HG03095 (cell line): ENCODE measurements at regions not wholly inside any gene's neighbourhood (a gene's known extent, or its start where the extent isn't known, plus 50 kb on each side); places are given as distances from the start of the nearest gene placed in this dataset.
"Not testable (repeated sequence)": the region's sequence is repeated elsewhere in the genome, so short reads cannot be mapped to it uniquely, and the experiment has no call there.

Source experiments
- ATAC-seq: cut with Tn5 transposase; IDR thresholded peaks from one replicate; pipeline ENCODE4 v1.9.1; 2021; ENCODE audit warnings: moderate library complexity; ENCODE audit not compliant: unreplicated experiment

- ATAC-seq, result no peak
Observed at GRCh38 chr5:56405116-56405908, 172.2 kb upstream of the ANKRD55 start.

GRCh38 chr5:56402266-56403220 lies 169.4 kb upstream of the ANKRD55 start:
- ATAC-seq, result no peak

GRCh38 chr5:56397796-56398195 lies 164.7 kb upstream of the ANKRD55 start:
- ATAC-seq, result not testable (repeated sequence)

DNA sequence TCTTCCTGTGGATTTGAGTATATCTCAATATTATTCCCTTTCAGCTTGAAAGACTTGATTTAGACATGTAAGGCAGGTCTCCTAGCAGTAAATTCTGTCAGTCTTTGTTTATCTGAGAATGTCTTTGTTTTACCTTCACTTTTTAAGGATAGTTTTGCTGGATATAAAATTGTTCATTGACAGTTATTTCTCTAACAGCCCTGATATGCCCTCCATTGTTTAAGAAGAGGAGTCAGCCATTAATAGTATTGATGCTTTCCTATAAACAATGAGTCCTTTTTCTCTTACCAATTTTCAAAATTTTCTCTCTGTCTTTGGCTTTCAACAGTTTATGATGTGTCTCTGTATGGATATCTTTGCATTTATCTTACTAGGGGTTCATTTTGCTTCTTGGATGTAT lies 163.5 kb upstream of the ANKRD55 start:
- no peak for ATAC-seq

DNA sequence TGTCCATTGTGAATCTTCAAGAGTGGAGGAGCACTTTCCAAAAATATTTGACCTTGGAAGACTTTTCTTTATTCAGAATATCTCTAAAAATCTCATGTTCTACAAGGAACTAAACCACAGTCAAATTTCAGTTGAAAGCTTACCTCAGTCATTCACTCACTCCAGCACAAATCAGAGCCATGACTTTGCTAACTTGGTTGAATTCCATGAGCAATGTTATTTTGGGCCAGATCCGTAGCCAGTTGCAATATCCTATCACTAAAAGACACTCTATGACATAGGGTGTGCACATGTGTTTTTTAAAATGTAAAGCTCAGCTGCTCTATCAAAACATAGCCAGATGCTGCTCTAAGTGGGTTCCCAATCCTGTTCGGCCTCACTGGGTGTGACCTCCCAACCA lies 156.1 kb upstream of the ANKRD55 start:
- ATAC-seq, result no peak

DNA sequence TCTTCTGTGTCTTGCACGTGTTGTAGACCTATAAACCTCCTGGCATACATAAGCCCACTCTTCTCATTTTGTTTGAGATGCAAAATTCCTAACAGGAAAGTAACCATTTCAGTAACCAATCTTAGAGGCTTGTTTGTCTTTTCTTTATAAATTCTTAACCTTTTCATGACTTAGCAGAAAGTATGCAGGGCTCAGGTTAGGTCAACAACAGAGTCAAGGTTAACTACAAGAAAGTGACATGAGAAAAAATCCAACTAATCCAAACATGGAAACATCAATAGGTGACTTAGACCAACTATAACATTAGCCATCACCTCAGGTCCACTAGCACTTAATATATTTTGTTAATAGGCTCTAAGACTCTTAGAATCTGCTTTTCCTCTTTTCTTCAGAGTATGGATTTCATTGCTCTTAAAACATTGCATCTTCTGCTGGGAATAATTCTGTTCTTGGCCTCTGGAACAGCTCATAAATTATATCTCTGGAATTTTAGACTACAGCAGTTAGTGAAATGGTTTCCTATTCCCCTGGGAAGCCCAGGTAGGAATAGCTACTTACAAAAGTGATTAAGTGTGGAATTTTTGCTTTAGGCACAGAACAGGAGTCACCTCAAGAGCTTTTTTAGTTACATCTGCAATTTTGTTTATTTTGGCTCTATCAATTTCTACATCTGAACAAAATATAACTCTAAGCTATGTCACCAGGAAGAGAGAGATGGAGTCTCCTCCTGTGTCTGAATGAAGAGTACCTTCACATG lies 155.3 kb upstream of the ANKRD55 start:
- ATAC-seq, result no peak

DNA sequence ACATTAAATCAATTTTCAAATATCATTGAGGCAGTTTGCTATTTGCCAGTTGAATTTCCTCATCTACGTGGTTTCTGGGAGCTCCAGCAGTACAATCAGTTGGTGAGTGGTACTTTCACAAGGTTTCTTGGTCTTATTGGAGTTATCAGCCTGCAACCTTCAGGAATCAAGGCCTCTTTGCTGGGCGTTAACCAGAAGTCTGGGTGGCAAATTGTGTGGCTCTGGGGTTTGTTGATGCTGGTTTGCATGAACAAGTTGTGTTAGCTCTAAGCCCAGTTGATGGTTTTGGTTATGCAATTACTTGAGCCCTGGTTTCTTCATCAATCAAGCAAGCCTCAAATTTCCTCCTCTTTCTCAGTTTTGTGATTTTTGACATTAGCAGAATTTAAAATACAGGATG lies 152.9 kb upstream of the ANKRD55 start:
- no peak for ATAC-seq

- no peak for ATAC-seq
Observed at GRCh38 chr5:56384186-56384585, 151.1 kb upstream of the ANKRD55 start.

- no peak for ATAC-seq
Observed at GRCh38 chr5:56383761-56384160, 150.6 kb upstream of the ANKRD55 start.

GRCh38 chr5:56382896-56383295 lies 149.8 kb upstream of the ANKRD55 start:
- no peak for ATAC-seq

DNA sequence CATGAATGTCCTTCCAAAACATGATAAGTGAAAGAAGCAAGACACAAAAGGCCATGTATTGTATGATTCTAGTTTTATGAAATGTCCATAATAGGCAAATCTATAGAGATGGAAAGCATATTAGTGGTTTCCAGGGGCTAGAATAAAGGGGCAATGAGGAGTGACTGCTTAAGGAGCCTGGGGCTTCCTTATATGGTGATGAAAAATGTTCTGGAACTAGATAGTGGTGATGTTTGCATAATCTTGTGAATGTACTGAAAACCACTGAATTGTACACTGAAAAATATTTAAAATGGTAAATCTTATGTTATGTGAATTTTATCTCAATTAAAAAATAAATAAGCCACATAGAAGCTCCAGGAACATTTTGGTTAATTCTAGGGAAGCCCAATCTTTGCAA lies 144.4 kb upstream of the ANKRD55 start:
- ATAC-seq, result no peak

DNA sequence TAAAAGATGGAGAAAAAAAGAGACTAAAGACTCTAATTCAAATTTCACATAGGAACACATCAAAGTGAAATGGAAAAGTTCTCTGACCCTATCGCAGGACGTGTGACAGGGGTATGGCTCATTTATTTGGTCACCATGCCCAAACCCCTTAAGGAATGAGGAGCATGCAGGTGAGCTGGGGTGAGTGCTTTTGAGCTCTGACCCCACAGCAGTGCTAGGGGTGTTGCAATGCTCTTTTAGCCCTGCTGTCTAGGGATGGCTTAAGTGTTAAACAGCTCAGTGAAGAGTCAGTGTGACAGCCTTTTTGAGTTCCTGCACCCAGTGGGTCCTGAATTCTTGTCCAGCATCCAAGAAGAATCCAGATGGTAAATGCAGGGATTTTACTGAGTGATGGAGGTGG lies 143.0 kb upstream of the ANKRD55 start:
- no peak for ATAC-seq

GRCh38 chr5:56375011-56375410 lies 141.9 kb upstream of the ANKRD55 start:
- ATAC-seq, result no peak

DNA sequence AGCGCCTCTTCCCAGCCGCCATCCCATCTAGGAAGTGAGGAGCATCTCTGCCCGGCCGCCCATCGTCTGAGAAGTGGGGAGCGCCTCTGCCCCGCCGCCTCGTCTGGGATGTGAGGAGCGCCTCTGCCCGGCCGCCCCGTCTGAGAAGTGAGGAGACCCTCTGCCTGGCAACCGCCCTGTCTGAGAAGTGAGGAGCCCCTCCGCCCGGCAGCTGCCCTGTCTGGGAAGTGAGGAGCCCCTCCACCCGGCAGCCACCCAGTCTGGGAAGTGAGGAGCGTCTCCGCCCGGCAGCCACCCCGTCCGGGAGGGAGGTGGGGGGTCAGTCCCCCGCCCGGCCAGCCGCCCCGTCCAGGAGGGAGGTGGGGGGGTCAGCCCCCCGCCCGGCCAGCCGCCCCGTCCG lies 139.4 kb upstream of the ANKRD55 start:
- not testable (repeated sequence) for ATAC-seq

DNA sequence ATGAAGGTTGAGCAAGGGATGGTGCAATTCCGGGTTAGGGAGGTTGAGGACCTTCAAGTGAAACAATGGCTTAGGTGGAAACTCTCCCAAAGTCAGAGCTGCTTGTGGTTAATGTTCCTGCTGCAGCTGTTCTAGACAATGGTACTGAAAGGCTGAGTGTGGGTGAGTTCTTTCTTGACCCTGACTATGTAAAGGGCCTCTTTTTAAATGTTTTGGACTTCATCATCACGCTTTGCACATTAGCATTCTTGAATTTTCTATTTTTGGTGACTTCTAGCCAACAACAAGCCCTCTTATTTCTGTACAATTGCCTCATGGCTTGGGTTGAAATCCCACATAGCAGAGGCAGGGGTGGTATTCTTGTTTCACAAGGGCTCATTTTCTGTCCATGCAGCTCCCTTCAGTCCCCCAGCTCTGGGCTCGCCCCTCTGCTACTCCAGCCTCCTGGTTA lies 136.3 kb upstream of the ANKRD55 start:
- no peak for ATAC-seq

GRCh38 chr5:56367748-56368147 lies 134.6 kb upstream of the ANKRD55 start:
- ATAC-seq, result no peak

GRCh38 chr5:56366986-56367385 lies 133.9 kb upstream of the ANKRD55 start:
- no peak for ATAC-seq

GRCh38 chr5:56361398-56361797 lies 128.3 kb upstream of the ANKRD55 start:
- no peak for ATAC-seq

GRCh38 chr5:56360816-56361215 lies 127.7 kb upstream of the ANKRD55 start:
- no peak for ATAC-seq

DNA sequence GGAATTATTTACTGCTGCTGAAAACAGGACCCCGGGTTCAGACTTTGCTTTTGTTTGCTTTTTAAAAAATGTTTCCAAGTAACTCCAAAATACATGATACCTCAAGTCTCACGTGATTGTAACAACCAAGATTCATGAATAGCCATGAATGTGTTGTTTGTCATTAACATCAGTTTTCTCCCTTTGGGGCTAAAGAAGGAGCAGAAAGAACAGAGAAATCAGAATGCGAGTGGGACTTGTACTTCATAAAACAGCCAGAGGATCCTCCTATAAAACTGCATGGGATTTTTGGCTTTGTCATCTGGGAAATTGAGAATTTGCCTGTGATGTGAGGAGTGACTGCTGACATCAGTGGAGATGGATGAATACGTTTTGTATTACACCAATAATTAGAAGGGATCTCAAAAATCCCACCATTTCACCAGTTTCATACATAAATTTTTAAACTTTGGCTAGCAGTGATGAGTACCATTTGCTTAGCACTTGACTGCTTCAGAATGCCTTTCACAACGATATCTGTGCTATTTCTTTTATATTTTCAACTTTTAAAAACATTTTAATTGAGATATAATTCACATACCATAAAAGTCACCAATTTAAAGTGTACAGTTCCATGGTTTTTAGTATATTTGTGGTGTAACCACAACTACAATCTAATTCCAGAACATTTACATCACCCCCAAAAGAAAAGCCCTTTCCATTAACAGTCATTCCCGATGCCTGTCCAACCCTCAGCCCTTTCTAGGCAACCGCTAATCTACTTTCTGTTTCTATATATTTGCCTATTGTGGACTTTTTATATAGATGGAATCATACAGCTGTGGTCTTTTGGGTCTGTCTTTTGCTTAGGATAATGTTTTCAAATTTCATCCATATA lies 126.9 kb upstream of the ANKRD55 start:
- no peak for ATAC-seq
